ENCODE measurements at regions not wholly inside any gene's neighbourhood (a gene's known extent, or its start where the extent isn't known, plus 50 kb on each side); places are given as distances from the start of the nearest gene placed in this dataset.

DNA sequence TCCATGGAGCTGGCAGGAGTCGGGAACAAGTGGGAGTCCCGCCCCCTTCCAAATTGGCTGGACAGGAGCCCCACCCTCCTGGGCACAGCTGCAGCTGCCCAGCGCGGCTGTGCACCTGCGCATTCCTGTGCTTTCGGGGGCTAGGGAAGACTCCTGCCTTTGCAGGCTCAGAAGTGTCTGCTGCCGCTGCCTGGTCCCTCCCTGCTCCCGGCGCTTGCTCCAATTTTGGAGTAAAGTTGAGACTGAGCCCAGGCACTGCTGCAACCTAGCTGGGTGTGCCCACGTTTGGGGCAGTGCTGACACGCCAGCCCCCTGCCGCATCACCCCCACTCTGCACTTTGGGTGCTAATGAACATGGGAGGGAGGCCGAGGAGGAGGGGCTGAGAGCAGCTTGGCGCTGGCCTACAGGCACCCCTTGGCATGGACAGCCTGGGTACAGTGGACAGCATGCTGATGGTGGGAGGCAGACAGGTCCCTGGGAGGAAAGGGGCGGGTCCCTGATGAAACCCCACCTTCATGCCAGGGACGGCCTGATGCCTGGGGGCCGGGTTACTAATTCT, 399.2 kb upstream of the CNTN4 start:
- no peak overlapping the region for H2AFZ ChIP-seq (ENCODE audit: insufficient read depth, low read depth, low read length, poor library complexity, severe bottlenecking)
- no peak for DNase-seq
- H4K20me1 ChIP-seq (ENCODE audit: insufficient read depth, low read length): no peaks in the 10 kb centered on the region
- Mint-ChIP-seq H3K36me3 (no peaks in the 10 kb centered on the region), H3K4me1 (no peaks in the 10 kb centered on the region), H3K9me3 (peaks cover 3 to 19% (median 7%) of the 10 kb centered on the region in 7 donors), H3K27ac (no peak overlapping the region), H3K27me3 (ENCODE audit: low read depth in 3 of 3) (no peaks in the 10 kb centered on the region), H3K4me3 (no peak overlapping the region)
- intact Hi-C loops (cut with micrococcal nuclease): no loop called here
- H3K27me3 ChIP-seq (ENCODE audit: control insufficient read depth in 2 of 2, insufficient read depth in 2 of 2, low read length in 2 of 2): no peaks in the 10 kb centered on the region
- no peak for TF ChIP-seq CTCF (IDR thresholded peaks at IDR 0.05)
- H3K9ac ChIP-seq (ENCODE audit: insufficient read depth, low read length, poor library complexity, severe bottlenecking): no peak overlapping the region
- peaks cover 19 to 25% of the 10 kb centered on the region in 2 donors for H3K9me3 ChIP-seq (replicated peaks in 1 of 2; ENCODE audit: control insufficient read depth in 1 of 2, insufficient read depth in 1 of 2, low read length in 2 of 2)
- H3K4me1 ChIP-seq (ENCODE audit: control insufficient read depth in 1 of 2, insufficient read depth in 2 of 2, low read length in 2 of 2): no peaks in the 10 kb centered on the region
- no peak overlapping the region for H3K4me3 ChIP-seq (replicated peaks in 1 of 3; ENCODE audit: low read depth in 2 of 3, low read length in 3 of 3)
- H3K27ac ChIP-seq (ENCODE audit: low read depth in 1 of 2, low read length in 2 of 2): no peak overlapping the region
- H3K79me2 ChIP-seq (ENCODE audit: insufficient read depth, low read length): no peaks in the 10 kb centered on the region
- 89% methylated on average over 14 of the region's 17 CpGs for WGBS (ENCODE audit: insufficient coverage)
- no peak overlapping the region for H3K4me2 ChIP-seq (replicated peaks; ENCODE audit: extremely low read depth, low read length, poor library complexity, severe bottlenecking)
- no peaks in the 10 kb centered on the region for H3K36me3 ChIP-seq (replicated peaks in 1 of 2; ENCODE audit: control insufficient read depth in 1 of 2, insufficient read depth in 2 of 2, low read length in 2 of 2)

- 78% methylated on average over 5 of the region's 5 CpGs for WGBS (ENCODE audit: insufficient coverage)
- no peaks in the 10 kb centered on the region for H3K36me3 Mint-ChIP-seq
- Histone ChIP-seq H3K79me2 (ENCODE audit: insufficient read depth, low read length) (no peaks in the 10 kb centered on the region), H3K4me1 (ENCODE audit: control insufficient read depth in 1 of 2, insufficient read depth in 2 of 2, low read length in 2 of 2) (no peaks in the 10 kb centered on the region), H3K27me3 (ENCODE audit: control insufficient read depth in 2 of 2, insufficient read depth in 2 of 2, low read length in 2 of 2) (no peaks in the 10 kb centered on the region), H3K9ac (ENCODE audit: insufficient read depth, low read length, poor library complexity, severe bottlenecking) (no peak overlapping the region), H4K20me1 (ENCODE audit: insufficient read depth, low read length) (no peaks in the 10 kb centered on the region), H3K27ac (ENCODE audit: low read depth in 1 of 2, low read length in 2 of 2) (no peak overlapping the region), H2AFZ (ENCODE audit: insufficient read depth, low read depth, low read length, poor library complexity, severe bottlenecking) (no peak overlapping the region), H3K9me3 (replicated peaks in 1 of 2; ENCODE audit: control insufficient read depth in 1 of 2, insufficient read depth in 1 of 2, low read length in 2 of 2) (peaks cover 27 to 33% of the 10 kb centered on the region in 2 donors), H3K4me3 (replicated peaks in 1 of 3; ENCODE audit: low read depth in 2 of 3, low read length in 3 of 3) (no peak overlapping the region), H3K36me3 (replicated peaks in 1 of 2; ENCODE audit: control insufficient read depth in 1 of 2, insufficient read depth in 2 of 2, low read length in 2 of 2) (no peaks in the 10 kb centered on the region), H3K4me2 (replicated peaks; ENCODE audit: extremely low read depth, low read length, poor library complexity, severe bottlenecking) (no peak overlapping the region)
- H3K27ac Mint-ChIP-seq: no peak overlapping the region
- intact Hi-C loops (cut with micrococcal nuclease): no loop called here
- no peaks in the 10 kb centered on the region for H3K27me3 Mint-ChIP-seq (ENCODE audit: low read depth in 3 of 3)
- DNase-seq: no peak
- no peak for TF ChIP-seq CTCF (IDR thresholded peaks at IDR 0.05)
- H3K4me3 Mint-ChIP-seq: no peak overlapping the region
- H3K4me1 Mint-ChIP-seq: no peaks in the 10 kb centered on the region
- H3K9me3 Mint-ChIP-seq: peaks cover 4 to 25% (median 8%) of the 10 kb centered on the region in 7 donors
Observed at GRCh38 chr3:1700650-1701049, 398.0 kb upstream of the CNTN4 start.
